ENCODE measurements at regions not wholly inside any gene's neighbourhood (a gene's known extent, or its start where the extent isn't known, plus 50 kb on each side); places are given as distances from the start of the nearest gene placed in this dataset.

GRCh38 chr12:87642245-87642644, 387.0 kb downstream of the C12orf50 start:
- Histone ChIP-seq H3K27me3 (replicated peaks; ENCODE audit: insufficient read depth) (no peaks in the 10 kb centered on the region), H3K27ac (no peak overlapping the region), H3K9me3 (no peaks in the 10 kb centered on the region), H3K4me3 (no peak overlapping the region), H3K36me3 (no peaks in the 10 kb centered on the region), H3K4me1 (replicated peaks) (no peaks in the 10 kb centered on the region)
- DNase-seq (ENCODE audit: low spot score), result no peak
- TF ChIP-seq POLR2A (IDR thresholded peaks at IDR 0.05) (no peak), CTCF (IDR thresholded peaks at IDR 0.05) (no peak), POLR2AphosphoS5 (IDR thresholded peaks at IDR 0.05) (no peak)
- WGBS, result 81% methylated on average over 2 of the region's 2 CpGs
- intact Hi-C loops (cut with DNase I), result no loop called here

GRCh38 chr12:87618199-87618598, 411.0 kb downstream of the C12orf50 start:
- intact Hi-C loops (cut with DNase I), result no loop called here
- TF ChIP-seq POLR2A (IDR thresholded peaks at IDR 0.05) (no peak), CTCF (IDR thresholded peaks at IDR 0.05) (no peak), POLR2AphosphoS5 (IDR thresholded peaks at IDR 0.05) (no peak)
- Histone ChIP-seq H3K27ac (no peak overlapping the region), H3K9me3 (no peaks in the 10 kb centered on the region), H3K4me3 (no peak overlapping the region), H3K36me3 (no peaks in the 10 kb centered on the region), H3K27me3 (replicated peaks; ENCODE audit: insufficient read depth) (no peaks in the 10 kb centered on the region), H3K4me1 (replicated peaks) (no peaks in the 10 kb centered on the region)
- no peak for DNase-seq (ENCODE audit: low spot score)

GRCh38 chr12:87612996-87613395, 416.2 kb downstream of the C12orf50 start:
- no peak for DNase-seq (ENCODE audit: low spot score)
- H3K4me1 ChIP-seq (replicated peaks), result no peaks in the 10 kb centered on the region
- 94% methylated on average over 2 of the region's 2 CpGs for WGBS
- TF ChIP-seq POLR2AphosphoS5 (IDR thresholded peaks at IDR 0.05), result no peak
- no peak for TF ChIP-seq CTCF (IDR thresholded peaks at IDR 0.05)
- TF ChIP-seq POLR2A (IDR thresholded peaks at IDR 0.05), result no peak
- no peaks in the 10 kb centered on the region for H3K9me3 ChIP-seq
- no peak overlapping the region for H3K27ac ChIP-seq
- no peak overlapping the region for H3K4me3 ChIP-seq
- no peaks in the 10 kb centered on the region for H3K27me3 ChIP-seq (replicated peaks; ENCODE audit: insufficient read depth)
- no peaks in the 10 kb centered on the region for H3K36me3 ChIP-seq
- intact Hi-C loops (cut with DNase I), result no loop called here

GRCh38 chr12:87608321-87608720, 420.9 kb downstream of the C12orf50 start:
- WGBS, result 93% methylated on average over 2 of the region's 2 CpGs
- TF ChIP-seq CTCF (IDR thresholded peaks at IDR 0.05) (no peak), POLR2A (IDR thresholded peaks at IDR 0.05) (no peak), POLR2AphosphoS5 (IDR thresholded peaks at IDR 0.05) (no peak)
- H3K4me1 ChIP-seq (replicated peaks), result no peaks in the 10 kb centered on the region
- no peaks in the 10 kb centered on the region for H3K9me3 ChIP-seq
- intact Hi-C loops (cut with DNase I), result no loop called here
- DNase-seq (ENCODE audit: low spot score), result no peak
- no peak overlapping the region for H3K27ac ChIP-seq
- no peaks in the 10 kb centered on the region for H3K36me3 ChIP-seq
- H3K4me3 ChIP-seq, result no peak overlapping the region
- no peaks in the 10 kb centered on the region for H3K27me3 ChIP-seq (replicated peaks; ENCODE audit: insufficient read depth)

GRCh38 chr12:87603727-87604126, 425.5 kb downstream of the C12orf50 start:
- DNase-seq (ENCODE audit: low spot score), result no peak
- Histone ChIP-seq H3K4me3 (no peak overlapping the region), H3K4me1 (replicated peaks) (no peaks in the 10 kb centered on the region), H3K27ac (no peak overlapping the region), H3K9me3 (no peaks in the 10 kb centered on the region), H3K27me3 (replicated peaks; ENCODE audit: insufficient read depth) (no peaks in the 10 kb centered on the region), H3K36me3 (no peaks in the 10 kb centered on the region)
- intact Hi-C loops (cut with DNase I), result no loop called here
- 64% methylated on average over 2 of the region's 2 CpGs for WGBS
- no peak for TF ChIP-seq POLR2A (IDR thresholded peaks at IDR 0.05)
- TF ChIP-seq POLR2AphosphoS5 (IDR thresholded peaks at IDR 0.05), result no peak
- TF ChIP-seq CTCF (IDR thresholded peaks at IDR 0.05), result no peak

All from prostate gland (tissue), 2 donors.